HCT116 (cell line): ENCODE measurements at regions not wholly inside any gene's neighbourhood (a gene's known extent, or its start where the extent isn't known, plus 50 kb on each side); places are given as distances from the start of the nearest gene placed in this dataset.

Experiments
- JUND ChIP-seq: IDR thresholded peaks from 2 replicates; pipeline ENCODE4 v1.6.1; 2012
- POLR2A ChIP-seq: IDR thresholded peaks from 2 replicates; pipeline ENCODE4 v1.7.0; 2011; ENCODE audit warnings: borderline replicate concordance; ENCODE audit not compliant: insufficient read depth, insufficient read length; ENCODE audit errors: extremely low read depth
- RAD21 ChIP-seq: IDR thresholded peaks from 2 replicates; pipeline ENCODE4 v1.6.1; 2012; ENCODE audit warnings: low read depth, mild to moderate bottlenecking
- SP1 ChIP-seq: IDR thresholded peaks from 2 replicates; pipeline ENCODE4 v1.6.1; 2012; ENCODE audit warnings: low read depth
- TCF7L2 ChIP-seq: IDR thresholded peaks from 2 replicates; pipeline ENCODE4 v1.7.0; 2011; ENCODE audit warnings: borderline replicate concordance, inconsistent platforms; ENCODE audit not compliant: insufficient read depth, insufficient read length; ENCODE audit errors: extremely low read depth
- ZNF274 ChIP-seq: fragments of 200-500 bp; sonication (Bioruptor generic); IDR thresholded peaks from 2 replicates; pipeline ENCODE4 v1.6.1; 2014; ENCODE audit warnings: mild to moderate bottlenecking, low read depth, low read length, inconsistent platforms
- TF ChIP-seq, protein P1 (sequence below), 3 experiments: fragments of 200-600 bp in 1 of 3; sonication (generic) in 1 of 3; IDR thresholded peaks in 2 of 3; conservative IDR thresholded peaks in 1 of 3; 2 replicates each; pipeline ENCODE4 v1.5.1; 2012 to 2017; ENCODE audit warnings: low read depth in 2 of 3, low read length in 2 of 3, antibody characterized with exemption in 1 of 3, borderline replicate concordance in 1 of 3, control low read depth in 1 of 3, mild to moderate bottlenecking in 1 of 3, mixed read lengths in 1 of 3, mixed run types in 1 of 3, moderate library complexity in 1 of 3; ENCODE audit not compliant: insufficient read depth in 1 of 3
- TF ChIP-seq, protein P2 (sequence below): IDR thresholded peaks from 2 replicates; pipeline ENCODE4 v1.6.1; 2012; ENCODE audit warnings: low read depth

DNA sequence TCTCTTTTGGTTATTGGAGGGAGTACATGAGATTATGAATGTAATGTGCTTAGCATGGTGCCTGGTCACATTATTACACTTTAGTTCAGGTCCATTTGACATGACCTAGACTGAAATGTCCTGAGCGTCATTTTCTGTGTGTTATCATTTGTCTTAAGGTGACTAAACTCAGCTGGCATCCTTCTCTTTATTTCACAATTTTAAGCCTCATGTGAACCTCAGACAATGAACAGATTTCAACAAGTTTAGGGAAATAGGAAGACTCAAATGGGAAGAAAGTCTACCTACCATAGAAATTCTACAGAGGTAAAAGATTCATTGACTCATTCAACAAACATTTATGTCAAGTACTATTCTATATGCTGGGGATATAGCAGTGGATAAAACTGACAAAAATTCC, 70.2 kb upstream of the EXOC6 start:
- TF ChIP-seq RAD21 (no peak), POLR2A (no peak), TCF7L2 (no peak), SP1 (no peak), ZNF274 (no peak), JUND (no peak)
- TF ChIP-seq, protein P1, sequence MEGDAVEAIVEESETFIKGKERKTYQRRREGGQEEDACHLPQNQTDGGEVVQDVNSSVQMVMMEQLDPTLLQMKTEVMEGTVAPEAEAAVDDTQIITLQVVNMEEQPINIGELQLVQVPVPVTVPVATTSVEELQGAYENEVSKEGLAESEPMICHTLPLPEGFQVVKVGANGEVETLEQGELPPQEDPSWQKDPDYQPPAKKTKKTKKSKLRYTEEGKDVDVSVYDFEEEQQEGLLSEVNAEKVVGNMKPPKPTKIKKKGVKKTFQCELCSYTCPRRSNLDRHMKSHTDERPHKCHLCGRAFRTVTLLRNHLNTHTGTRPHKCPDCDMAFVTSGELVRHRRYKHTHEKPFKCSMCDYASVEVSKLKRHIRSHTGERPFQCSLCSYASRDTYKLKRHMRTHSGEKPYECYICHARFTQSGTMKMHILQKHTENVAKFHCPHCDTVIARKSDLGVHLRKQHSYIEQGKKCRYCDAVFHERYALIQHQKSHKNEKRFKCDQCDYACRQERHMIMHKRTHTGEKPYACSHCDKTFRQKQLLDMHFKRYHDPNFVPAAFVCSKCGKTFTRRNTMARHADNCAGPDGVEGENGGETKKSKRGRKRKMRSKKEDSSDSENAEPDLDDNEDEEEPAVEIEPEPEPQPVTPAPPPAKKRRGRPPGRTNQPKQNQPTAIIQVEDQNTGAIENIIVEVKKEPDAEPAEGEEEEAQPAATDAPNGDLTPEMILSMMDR (IDR thresholded peaks at IDR 0.05 in 2 of 3, conservative IDR thresholded peaks at IDR 0.05 in 1 of 3; ENCODE audit: borderline replicate concordance in 1 of 3, insufficient read depth in 1 of 3, low read depth in 2 of 3, low read length in 2 of 3), result no peak
- TF ChIP-seq, protein P2, sequence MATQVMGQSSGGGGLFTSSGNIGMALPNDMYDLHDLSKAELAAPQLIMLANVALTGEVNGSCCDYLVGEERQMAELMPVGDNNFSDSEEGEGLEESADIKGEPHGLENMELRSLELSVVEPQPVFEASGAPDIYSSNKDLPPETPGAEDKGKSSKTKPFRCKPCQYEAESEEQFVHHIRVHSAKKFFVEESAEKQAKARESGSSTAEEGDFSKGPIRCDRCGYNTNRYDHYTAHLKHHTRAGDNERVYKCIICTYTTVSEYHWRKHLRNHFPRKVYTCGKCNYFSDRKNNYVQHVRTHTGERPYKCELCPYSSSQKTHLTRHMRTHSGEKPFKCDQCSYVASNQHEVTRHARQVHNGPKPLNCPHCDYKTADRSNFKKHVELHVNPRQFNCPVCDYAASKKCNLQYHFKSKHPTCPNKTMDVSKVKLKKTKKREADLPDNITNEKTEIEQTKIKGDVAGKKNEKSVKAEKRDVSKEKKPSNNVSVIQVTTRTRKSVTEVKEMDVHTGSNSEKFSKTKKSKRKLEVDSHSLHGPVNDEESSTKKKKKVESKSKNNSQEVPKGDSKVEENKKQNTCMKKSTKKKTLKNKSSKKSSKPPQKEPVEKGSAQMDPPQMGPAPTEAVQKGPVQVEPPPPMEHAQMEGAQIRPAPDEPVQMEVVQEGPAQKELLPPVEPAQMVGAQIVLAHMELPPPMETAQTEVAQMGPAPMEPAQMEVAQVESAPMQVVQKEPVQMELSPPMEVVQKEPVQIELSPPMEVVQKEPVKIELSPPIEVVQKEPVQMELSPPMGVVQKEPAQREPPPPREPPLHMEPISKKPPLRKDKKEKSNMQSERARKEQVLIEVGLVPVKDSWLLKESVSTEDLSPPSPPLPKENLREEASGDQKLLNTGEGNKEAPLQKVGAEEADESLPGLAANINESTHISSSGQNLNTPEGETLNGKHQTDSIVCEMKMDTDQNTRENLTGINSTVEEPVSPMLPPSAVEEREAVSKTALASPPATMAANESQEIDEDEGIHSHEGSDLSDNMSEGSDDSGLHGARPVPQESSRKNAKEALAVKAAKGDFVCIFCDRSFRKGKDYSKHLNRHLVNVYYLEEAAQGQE, result no peak
